CD4-positive, alpha-beta T cell treated with Interleukin-4 for 1 hour (primary cell): ENCODE measurements at regions not wholly inside any gene's neighbourhood (a gene's known extent, or its start where the extent isn't known, plus 50 kb on each side); places are given as distances from the start of the nearest gene placed in this dataset.

ENCODE experiments used
- DNase-seq, 2 donors: peaks; one replicate each; pipeline ENCODE4 v3.0.0-alpha.2; 2020 to 2022

DNA sequence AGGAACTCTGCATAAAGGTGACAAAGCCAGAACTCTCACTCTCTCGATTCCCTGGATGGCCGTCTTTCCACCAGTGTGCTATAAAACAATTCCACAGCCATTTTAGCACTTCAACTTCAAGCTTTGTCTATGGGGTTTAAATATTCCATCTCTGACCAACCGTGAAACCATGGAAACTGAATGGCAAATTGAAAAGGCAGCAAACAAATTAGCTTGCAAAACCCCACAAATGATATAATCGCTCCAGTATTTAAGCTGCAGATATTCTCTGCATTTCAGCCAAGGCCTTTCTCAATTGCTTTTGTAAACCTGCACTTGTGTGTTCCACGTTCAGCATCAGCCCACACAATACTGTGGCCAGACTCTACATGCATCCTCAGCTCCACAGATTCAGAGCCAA lies 131.7 kb upstream of the ISX start:
- DNase-seq: no peak

DNA sequence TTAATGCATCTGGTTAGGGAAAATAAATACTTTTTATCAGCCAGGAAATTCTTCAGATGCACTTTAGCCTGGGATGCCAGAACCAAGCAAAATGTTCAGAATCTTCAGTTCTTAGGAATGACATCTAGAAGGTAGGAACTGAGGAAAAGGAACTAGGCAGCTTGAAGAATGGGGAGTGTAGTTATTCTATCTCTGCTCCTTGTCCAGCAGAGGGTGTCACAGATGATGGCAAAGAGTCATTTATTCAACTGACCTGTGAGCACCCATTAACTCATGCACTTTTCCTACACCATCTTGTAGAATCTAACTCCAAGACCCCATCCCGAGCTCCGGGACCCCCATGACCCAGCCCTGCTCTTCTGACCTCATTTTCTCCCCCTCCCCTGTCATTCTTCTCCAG lies 122.1 kb upstream of the ISX start:
- no peak for DNase-seq

DNA sequence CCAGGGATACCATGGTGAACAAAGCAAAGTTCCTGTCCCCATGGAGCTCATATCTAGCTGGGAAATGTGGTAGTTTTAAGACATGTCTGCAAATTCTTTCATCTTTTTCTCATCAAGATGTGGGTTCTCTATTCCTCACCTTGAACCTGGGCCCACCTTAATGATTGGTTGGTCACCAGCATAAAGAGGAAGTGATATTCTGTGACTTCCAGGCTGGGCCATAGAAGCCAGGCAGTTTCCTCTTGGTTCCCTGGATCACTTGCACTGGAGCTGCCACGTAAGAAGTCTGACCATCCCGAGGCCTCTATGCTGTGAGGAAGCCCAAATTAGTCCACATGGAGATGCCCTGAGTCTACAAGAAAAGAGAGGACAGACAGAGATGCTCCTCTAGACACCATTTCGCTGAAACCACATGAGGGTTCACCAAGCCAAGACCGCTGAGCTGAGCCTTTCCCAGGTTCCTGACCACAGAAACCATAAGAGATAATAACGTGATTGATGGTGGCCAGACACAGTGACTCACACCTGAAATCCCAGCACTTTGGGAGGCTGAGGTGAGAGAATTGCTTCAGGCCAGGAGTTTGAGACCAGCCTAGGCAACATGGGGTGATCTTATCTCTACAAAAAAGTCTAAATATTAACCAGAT lies 119.5 kb upstream of the ISX start:
- DNase-seq: no peak

DNA sequence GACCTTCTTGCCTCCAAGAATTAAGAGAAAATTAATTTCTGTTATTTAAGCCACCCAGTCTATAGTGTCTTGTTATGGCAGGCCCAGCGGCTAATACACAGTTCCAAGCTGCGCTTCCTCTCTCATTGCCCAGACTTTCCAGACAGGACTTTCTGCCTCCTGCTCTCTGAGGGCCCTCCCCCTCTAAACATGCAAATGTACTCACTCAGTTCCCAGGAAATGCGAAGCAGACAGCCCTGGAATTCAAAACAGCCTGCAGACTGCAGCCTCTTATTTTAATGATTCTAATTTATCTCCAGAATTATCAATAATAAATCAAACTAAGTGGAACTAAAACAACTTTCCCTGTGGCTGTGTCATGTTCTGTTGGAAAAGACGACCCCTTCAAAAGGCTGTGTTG lies 115.5 kb upstream of the ISX start:
- DNase-seq: no peak

DNA sequence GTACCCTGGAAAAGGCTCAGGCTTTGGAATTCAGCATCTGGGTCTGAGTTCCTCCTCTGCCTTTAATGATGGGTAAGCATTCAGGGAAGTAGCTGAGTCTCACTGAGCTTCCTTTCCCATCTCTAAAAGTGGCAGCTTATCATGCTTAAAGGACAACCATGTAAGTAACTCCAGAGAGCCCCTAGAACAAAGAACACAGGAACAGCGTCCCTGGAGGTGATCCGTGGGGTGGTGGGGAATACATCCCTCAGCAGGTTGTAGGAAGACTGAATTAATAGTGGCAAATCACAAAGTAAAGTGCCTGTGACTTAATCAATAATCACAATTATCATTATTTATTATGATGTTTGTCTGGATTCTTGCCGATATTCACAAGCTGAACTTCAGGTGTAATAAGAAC lies 114.7 kb upstream of the ISX start:
- no peak for DNase-seq

DNA sequence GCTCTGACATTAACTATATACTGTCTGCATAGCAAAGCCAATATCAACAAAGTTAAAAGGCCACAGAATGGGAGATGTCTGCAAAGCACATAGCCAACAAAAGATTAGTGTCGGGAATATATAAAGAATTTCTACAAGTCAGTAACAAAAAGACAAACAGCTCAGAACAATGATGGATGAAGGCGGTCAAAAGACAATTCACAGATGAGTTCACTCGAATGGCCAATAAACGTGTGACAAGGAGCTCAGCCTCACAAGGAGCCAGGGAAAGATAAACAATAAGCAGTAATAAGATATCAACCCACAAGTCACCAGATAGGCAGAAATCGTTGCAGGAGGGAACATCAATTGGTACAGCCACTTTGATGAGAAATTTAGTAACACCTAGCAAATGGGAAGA lies 106.0 kb upstream of the ISX start:
- DNase-seq: no peak

DNA sequence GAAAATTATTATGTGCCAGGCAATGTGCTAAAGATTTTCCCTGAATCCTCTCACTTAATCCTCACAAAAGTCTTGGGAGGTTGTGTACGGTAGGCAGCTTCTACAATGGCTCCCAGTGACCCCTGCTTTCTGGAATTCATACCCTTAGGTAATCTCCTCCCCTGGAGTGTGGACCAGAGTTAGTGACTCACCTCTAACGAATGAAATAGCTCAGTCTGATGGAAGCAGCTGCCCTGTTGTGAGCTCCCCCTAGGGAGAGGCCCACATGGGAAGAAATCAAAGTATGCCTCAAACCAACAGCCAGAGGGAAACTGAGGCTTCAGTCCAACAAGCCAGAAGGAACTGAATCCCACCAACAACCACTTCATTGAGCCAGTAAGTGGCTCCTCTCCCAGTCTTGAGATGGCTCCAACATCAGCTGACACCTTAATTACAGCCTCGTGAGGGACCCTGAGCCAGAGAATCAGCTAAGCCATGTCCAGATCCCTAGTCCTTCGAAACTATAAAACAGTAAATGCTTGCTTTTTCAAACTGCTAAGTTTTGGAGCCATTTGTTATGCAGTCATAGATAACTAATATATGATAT lies 98.9 kb upstream of the ISX start:
- no peak for DNase-seq

DNA sequence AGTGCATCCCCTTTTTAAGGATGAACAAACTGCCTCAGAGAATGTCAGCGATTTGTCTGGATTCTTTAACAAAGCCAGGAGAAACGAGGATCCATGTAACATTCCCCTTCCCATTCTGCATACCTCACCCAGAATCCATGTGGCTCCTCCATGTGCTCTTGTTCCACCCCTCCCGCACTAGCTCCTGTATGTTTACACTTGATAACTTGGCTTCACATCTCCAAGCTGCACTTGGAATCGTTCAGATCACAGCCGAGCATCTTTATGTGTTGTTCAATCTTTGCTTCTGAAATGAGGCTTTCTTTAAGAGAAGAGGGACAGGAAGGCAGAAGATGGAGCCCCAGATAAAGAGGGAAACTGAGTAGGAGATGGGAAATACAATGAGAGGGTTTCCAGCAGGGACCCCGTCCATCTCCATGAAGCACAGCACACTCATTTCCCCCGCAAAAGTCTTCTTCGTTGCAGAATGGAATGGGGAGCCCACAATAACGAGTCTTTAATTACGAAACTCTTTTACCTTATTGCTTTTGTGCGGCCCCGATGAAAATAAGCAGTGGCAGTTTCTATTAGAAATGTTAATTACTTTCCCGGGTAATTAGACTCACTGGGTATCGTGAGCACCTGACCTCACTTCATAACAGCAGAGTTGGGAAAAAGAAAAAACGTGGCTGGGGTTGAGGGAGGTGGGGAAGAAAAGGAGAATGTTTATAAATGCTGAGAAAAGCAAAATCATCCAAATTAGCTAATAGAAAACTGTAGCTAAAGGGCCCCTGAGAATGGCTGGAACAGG lies 96.8 kb upstream of the ISX start:
- DNase-seq: no peak

DNA sequence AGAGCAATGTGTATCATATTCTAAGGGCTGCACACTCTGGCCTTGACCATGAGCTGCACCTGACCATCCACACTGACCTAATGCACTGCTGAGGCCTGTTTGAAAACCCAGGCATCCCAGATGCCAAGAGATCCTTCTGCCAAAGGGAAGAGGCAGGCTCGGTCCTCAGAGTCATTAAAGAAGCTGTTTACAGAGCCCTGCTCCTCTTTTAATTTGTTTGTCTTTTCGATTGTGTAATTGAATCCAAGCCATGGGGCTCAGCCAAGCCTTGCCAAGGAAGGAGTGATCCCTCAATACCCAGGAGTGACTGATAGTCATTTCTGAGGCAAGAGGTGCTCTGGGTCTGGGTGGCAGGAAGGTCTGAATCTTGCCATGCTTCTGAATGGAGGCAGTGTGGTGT lies 94.5 kb upstream of the ISX start:
- no peak for DNase-seq

DNA sequence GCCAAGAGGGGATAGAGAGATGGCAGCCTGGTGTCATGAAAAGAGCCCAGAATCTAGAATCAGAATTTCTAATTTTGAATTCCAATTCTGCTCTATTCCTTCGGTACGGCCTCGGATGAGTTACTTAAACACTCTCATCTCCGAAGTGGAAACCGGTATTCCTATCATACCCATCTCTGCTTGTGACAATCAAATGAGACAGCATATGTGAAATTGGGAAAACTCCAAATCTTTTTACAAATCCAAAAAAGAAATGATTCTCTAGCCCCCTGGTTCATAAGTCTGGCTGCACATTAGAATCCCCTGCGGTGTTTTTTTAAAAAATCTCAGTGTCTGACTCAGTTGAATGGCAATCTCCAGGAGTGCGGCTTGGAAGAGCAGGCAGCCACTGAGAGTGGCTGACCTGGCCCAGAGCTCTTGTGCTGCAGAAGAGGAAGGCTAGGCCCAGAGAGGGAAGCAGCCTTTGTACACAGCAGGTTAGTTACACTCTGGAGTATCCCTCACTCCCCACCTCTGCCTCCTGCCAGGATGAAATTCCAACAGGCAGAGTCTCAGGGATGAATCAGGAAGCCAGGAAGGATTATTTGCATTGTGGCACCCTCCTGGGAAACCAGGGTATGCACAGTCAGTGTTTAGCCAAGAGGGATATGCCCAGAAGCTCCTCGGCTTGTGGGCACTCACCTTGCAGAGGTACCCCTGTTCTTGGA lies 93.6 kb upstream of the ISX start:
- no peak for DNase-seq

DNA sequence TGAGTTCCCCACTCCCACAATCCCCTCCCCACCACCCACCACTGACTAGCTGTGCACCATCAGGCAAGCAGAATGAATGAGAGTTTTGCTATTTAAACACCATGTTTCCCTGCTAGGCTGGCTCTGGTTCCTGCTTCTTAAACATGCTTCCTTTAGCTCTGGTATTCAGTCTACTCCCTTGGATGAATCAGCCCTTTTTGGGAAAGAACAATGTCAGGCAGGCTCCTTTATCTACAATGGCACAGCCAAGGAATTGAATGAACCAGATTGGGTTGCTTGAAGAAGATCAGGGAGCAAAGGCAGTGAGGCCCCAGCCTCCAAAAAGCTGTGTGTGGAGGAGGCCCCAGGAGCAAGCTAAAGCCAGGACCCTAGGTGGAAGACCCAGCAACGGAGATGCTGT lies 92.9 kb upstream of the ISX start:
- DNase-seq: no peak

DNA sequence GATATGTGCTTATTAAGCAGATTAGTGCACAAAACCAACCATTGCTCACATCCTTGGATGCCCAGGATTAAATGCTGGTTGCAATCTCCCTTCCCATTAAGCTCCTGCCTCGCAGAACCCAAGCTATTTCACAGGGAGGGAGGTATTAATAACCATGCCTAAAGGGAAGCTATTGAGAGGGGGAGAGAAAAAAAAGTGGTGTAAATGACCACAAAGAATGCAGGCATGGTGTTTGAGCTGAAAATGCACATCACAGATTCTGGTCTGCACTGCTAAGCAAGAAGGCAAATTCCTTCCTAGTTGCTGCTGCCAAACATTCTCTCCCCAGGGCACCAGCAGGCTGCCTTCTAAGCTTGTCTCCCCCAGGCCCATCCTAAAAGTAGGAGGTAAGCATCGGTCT lies 92.0 kb upstream of the ISX start:
- DNase-seq: no peak

DNA sequence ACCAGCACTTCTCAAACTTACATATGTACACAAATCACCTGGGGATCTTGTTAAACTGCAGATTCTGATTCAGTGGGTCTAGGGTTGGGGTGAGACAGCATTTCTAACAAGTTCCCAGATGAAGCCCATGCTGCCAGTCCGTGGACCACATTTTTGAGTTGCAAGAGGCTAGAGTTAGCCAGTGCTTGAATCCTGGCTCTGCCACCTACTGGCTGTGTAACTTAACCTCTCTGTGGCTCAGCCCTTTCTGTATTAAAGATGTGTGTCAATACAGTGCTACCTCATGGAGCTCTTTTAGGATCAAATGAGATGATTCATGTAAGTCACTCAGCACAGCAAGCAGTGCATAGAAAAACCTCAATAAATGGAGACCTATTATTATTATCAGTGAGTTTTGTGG lies 90.2 kb upstream of the ISX start:
- no peak for DNase-seq

DNA sequence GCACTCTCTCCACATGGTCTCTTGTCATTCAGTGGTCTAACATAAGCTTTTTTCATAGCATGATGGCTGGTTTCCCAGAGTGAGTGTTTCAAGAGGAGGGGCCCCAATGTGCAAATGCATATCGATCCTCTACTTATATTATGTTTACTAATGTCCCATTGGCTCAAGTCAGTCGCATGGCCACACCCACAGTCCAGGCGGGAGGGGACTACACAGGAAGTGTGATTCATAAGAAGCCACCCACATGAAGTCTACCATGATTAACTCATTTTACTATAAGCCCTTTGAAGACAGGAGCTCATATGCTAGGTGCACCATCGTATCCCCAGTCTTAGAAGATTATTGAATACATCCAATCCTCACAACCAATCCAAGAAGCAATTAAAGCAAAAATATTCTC lies 89.5 kb upstream of the ISX start:
- DNase-seq: no peak

DNA sequence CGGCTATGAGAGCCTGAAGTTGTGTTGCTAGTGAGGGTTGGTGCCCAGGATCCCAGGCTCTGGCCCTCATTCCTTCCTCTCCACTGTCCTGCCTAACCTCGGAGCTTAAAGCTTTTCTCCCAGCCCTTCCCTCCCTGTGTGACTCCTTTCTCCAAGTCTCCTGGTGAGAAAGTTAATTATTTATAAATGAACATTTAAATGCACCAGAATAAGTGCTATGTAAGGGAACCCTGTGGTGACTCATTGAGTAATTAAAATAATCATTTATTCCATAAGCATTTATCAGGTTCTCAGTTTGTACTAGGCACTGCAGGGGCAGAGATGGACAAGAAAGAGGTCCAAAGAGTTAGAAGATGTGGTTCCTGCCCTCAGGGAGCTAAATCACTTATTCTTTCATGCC lies 89.1 kb upstream of the ISX start:
- DNase-seq: no peak

DNA sequence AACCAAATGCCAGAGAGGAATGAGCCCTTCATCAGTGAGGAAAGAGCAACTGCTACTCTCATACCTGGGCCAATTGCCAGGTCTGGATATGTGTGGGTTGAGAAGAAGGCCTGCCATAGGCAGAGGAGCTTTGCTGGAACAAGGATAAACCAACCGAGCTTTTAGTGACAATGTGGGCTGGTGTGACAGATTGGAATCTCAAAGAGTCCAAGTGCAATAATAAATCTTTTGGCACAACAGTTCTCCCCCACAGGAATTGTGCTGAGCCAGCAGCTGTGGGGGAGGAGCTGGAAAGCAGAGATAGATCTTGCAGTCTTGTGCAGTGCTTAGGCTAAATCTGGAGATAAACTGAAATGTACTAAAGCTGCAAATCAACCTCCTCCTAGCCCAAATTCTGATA lies 79.4 kb upstream of the ISX start:
- no peak for DNase-seq

DNA sequence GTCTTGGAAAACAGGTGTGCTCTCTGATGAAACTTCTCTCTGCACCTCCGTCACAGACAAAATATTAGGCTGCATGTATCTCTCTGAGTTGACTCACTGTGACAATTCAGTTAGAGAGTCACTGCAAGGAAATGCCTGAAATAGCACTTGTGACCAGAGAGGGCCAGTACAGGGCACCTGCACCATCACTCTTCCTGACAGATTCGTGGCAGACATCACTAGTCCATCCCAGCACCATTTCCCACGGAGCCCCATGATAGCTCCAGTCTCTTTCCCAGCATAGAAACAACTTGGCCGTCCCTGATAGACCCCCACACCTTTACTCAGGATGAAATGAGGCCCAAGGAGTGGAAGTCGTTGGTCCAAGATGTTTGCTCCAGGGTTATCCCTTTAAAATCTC lies 73.3 kb upstream of the ISX start:
- no peak for DNase-seq

DNA sequence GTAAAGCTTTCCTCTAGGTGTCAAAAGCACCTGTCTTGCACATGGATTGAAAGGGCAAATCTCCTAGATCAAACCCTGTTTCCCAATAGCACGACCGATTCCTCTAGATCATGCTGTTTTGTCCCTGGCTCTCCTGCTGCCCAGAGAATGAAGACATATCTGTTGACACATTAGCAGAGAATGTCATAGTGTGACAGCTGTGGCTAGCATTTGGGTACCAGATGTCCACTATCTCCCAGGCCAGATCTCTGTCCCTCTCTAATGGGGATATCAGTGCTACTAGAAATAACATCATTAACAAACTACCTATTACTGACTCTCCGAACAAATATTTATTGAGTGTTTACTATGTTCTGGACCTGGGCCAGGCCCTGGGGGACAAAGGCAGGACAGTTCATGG lies 72.4 kb upstream of the ISX start:
- no peak for DNase-seq

DNA sequence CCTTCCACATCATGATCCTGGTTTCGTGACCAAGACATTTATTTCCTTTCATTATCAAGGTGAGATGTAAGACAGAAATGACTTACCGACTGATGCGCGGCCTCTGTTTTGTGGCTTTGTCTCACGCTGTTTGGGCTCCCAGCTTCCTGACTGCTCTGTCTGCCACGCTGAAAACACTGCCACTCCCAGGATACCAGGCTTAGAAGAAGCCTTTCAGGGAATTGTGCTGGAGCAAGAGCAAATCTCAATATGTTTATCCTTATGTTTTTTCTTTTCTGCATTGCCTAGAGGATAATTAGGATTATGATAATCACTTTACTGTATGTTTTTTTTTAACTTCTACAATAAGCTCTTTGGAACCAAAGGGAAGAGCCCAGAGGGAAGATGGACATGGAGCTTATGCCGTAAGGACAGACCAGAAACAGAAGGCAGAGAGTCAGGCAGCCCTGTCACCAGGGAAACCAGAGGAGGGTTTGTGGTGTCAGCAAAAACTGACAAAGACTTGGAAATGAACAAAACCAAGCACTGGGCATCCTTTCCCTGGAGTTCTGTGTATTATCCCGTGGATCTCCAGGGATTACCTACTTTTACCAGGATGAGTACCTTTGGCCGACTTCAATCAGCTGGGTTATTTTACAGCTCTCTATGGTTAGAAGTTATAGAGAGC lies 68.2 kb upstream of the ISX start:
- no peak for DNase-seq

DNA sequence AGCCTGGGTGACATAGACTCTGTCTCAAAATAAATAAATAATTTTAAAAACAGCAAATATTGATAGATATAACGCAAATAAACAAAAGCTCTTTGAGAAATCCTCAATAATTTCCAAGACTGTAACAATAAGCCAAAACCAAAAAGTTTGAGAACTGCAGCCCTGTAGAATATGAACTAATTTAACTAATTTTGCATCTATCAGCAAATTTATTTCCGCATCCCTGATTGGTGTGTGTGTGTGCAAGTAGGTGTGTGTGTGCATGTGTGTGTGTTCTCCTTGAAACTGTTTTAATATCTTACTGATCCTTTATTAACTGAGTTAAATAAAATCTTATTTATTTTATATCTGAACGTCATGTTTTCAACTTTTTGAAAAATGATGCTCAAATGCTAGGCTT lies 67.0 kb upstream of the ISX start:
- DNase-seq: no peak

DNA sequence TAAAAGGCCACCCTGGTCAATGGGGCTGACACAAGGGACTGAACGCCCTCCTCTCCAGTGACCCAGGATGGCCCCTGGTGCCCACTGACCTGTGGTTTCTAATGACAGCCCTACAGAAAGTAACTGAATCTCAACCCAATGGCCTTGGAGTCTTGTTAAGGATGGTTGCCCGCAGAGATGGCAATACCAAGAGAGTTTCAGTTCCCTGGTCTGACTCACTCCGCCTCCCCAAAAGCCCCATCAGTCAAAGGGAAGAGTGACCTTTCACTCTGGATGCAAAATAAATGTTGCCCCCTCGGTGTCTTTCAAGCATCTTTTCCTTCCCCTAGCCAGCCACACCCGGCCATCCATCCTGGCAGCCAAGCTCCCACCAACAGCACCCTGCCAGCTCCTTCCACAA lies 57.7 kb upstream of the ISX start:
- DNase-seq: no peak

DNA sequence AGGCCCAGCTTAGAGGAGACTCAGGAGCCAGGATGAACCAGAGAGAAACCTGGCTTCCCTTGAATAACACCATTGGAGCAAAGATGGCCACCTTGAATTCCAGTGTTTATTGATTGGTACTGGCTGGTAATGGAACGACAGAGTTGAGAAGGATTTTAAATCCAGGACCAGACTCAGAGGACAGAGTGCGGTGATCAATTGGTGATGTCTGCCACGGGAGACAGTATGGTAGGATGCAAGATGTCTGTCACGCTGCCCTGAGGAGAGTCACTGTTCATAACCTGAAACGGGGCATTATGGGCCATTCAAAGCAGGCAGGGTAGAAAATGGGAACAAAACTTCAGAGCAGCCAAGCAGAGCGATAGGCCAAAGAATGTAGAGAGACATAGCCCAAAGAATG lies 55.4 kb upstream of the ISX start:
- DNase-seq: no peak

DNA sequence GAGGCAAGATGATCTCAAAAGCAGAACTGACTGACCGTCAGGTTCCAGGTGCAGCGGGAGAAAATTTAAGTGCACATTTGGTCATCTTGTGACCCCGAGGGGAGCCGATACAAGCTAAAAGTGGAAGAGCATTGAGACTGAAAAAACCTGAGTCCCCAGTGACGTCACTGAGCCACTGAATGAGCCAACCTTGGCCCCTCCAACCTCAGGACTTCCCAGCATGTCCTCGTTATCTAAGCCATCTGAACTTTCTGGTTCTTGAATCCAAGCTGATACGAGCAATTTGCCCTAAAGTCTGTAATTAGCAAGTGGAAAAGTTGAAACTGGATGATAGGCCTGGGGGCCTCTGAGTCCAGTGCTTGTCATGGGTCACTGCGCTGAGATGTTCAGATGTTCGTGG lies 51.1 kb upstream of the ISX start:
- no peak for DNase-seq
